HG03571 (cell line): ENCODE measurements at regions not wholly inside any gene's neighbourhood (a gene's known extent, or its start where the extent isn't known, plus 50 kb on each side); places are given as distances from the start of the nearest gene placed in this dataset.
"Not testable (repeated sequence)": the region's sequence is repeated elsewhere in the genome, so short reads cannot be mapped to it uniquely, and the experiment has no call there.

Experiments used
- ATAC-seq: cut with Tn5 transposase; IDR thresholded peaks from one replicate; pipeline ENCODE4 v1.9.1; 2021; ENCODE audit not compliant: unreplicated experiment

GRCh38 chr2:59390581-59390980 is 1149.5 kb upstream of the FANCL start:
- no peak for ATAC-seq

- no peak for ATAC-seq
These were observed 1148.1 kb upstream of the FANCL start for GRCh38 chr2:59389240-59389639.

DNA sequence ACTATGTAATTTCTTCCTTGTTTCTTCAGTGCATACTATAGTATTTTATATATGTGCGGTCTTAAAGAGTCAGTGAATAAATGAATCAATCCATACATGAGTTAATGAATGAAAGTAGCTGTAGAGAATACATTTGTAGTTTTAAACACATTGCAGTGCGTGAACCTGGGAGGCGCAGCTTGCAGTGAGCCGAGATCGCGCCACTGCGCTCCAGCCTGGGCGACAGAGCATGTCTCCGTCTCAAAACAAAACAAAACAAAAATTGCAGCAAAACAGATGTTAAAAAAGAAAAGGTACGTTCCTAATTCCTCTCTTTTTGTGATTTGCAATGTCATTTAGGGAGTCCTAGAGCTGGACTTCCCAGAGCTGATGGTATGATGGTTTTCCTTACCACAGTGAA is 1144.8 kb upstream of the FANCL start:
- no peak for ATAC-seq

DNA sequence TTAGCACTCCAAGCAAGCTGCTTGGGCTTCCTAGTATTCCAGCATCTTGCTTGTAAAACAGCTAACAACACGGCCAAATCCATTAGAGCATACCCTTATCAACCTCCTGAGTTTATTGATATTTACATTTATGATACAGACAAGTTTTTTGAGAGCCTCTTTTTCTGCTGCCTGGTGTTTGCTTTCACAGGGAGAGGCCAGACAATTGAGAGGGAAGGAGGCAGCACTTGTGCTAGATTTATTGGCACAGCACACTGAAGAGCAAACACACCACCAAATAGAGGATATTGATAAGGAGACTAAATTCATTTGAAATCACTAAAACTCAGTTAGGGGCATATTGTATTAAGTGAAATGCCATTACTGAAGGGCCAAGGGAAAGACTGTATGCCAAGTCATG is 1142.3 kb upstream of the FANCL start:
- ATAC-seq = no peak

- no peak for ATAC-seq
These were observed 1137.0 kb upstream of the FANCL start for GRCh38 chr2:59378127-59378526.

GRCh38 chr2:59366288-59366687 is 1125.2 kb upstream of the FANCL start:
- ATAC-seq = no peak

GRCh38 chr2:59354498-59354897 is 1113.4 kb upstream of the FANCL start:
- ATAC-seq = no peak

DNA sequence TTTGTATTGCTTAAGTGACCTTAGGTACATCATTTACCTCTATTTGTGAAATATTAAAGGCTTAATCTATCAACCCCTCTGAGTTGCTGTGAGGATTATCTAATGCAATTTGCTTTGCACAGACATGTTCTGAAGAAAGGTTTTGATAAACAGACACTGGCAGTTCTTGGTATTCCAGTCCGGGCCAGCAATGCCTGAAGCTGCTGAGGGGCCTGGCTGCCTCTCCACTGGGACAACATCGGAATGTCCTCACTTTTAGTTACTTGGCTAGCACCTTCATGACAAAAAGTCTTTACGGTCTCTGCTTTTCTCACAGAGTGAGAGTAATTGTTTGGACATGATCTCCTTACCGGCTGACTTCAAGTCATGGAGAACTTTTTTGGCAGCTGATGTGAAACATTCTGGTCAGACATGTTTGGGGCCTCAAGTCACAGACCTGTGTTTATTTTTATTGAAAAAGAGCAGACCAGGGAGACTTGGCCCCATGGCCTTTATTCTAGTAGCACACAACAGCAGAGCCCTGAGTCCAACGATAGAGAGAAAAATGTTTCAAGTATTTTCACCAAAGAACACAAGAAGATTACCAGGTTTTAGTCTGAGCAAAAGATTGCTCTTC is 1112.3 kb upstream of the FANCL start:
- no peak for ATAC-seq

DNA sequence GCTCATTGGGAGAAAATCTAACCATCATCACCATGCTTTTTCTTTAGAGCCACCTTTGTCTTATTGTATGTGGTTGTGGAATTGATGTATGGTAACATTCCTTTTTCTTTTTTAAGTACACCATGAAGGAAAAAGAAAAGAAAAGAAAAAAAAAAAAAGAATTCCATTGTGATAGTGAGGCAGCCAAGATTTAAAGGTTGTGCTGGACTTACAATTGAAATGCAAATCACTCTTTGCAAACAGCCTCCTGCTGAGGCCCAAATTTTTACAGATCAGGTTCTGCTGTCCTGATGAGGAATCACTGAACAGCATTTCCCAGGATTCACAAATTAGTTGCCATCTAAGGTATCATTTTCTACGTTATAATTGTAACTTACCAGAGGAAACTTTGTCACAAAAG is 1101.0 kb upstream of the FANCL start:
- no peak for ATAC-seq

DNA sequence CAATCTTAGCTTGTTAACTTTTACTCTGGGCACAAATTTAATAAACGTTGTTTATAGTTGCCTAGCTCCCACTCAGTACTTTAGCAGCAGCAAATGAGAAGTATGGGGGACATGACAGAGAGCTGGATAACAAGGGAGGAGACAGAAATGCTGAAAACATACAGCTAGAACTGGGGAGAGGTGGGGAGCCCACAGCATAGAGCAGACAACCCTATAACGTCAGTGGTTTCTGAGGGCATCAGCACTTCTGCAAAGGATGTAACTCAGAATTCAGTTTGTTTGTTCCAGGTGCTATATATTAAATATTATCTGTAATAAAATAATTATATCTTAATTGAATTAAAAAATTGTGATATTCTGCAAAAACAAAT is 1098.7 kb upstream of the FANCL start:
- no peak for ATAC-seq

DNA sequence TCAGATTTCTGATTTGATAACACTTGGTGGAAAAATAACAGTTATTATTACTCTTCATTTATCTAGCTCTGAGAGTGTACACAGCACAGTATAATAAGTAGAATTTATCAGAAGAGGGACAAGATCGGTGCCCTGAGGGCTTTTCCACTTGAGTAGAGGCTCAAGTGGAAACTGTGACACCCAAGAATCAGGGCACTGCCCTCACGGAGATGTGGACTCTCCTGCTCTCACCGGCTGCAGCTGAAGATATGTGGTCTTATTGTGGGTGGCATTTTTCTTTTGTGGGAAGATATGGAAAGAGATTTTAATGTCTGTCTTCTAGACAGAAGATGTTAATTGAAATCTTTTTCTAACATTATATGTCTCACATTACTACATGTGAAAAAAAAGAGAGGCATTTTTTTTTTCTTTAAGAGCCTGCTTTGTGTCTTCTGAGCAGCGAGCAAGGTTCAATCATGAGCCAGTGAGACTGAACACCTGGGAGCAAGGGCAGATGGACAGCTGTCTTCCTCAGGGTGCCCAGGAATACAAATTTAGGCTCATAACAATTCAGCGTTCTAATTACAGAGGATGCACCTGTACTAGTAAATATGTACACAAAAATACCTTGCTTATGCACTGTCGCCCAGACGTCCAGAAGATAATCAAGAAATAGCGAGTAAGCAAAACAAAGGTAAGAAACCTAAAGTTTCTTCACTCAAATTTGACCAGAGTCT is 1098.2 kb upstream of the FANCL start:
- no peak for ATAC-seq

GRCh38 chr2:59333007-59333406 is 1091.9 kb upstream of the FANCL start:
- ATAC-seq = no peak

DNA sequence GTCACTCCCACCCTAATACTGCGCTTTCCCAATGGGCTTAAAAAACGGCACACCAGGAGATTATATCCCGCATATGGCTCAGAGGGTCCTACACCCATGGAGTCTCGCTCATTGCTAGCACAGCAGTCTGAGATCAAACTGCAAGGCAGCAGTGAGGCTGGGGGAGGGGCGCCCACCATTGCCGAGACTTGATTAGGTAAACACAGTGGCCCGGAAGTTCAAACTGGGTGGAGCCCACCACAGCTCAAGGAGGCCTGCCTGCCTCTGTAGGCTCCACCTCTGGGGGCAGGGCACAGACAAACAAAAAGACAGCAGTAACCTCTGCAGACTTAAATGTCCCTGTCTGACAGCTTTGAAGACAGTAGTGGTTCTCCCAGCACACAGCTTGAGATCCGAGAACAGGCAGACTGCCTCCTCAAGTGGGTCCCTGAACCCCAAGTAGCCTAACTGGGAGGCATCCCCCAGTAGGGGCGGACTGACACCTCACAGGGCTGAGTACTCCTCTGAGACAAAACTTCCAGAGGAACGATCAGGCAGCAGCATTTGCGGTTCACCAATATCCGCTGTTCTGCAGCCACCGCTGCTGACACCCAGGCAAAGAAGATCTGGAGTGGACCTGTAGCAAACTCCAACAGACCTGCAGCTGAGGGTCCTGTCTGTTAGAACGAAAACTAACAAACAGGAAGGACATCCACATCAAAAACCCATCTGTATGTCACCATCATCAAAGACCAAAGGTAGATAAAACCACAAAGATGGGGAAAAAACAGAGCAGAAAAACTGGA is 1085.6 kb upstream of the FANCL start:
- not testable (repeated sequence) for ATAC-seq

- no peak for ATAC-seq
These were observed 1081.7 kb upstream of the FANCL start for GRCh38 chr2:59322870-59323269.

GRCh38 chr2:59322005-59322404 is 1080.9 kb upstream of the FANCL start:
- ATAC-seq = no peak

GRCh38 chr2:59314031-59314766 is 1073.1 kb upstream of the FANCL start:
- no peak for ATAC-seq

- no peak for ATAC-seq
These were observed 1072.1 kb upstream of the FANCL start for GRCh38 chr2:59312967-59313940.

- no peak for ATAC-seq
These were observed 1070.9 kb upstream of the FANCL start for GRCh38 chr2:59312029-59312428.

GRCh38 chr2:59308108-59308507 is 1067.0 kb upstream of the FANCL start:
- ATAC-seq = no peak

- ATAC-seq = no peak
These were observed 1066.1 kb upstream of the FANCL start for GRCh38 chr2:59307196-59307595.
